CD14-positive monocyte (primary cell): ENCODE measurements at regions not wholly inside any gene's neighbourhood (a gene's known extent, or its start where the extent isn't known, plus 50 kb on each side); places are given as distances from the start of the nearest gene placed in this dataset.

ENCODE experiments used
- DNase-seq, 3 donors: peaks; one replicate each; pipeline ENCODE4 v3.0.0-alpha.2; 2011 to 2022
- H2AFZ ChIP-seq: 2 replicates; pipeline ENCODE4 v1.6.0; 2012; ENCODE audit warnings: mild to moderate bottlenecking, low read depth, low read length, inconsistent platforms; ENCODE audit not compliant: insufficient read depth, poor library complexity, severe bottlenecking
- H3K27ac ChIP-seq, 2 donors: 1 replicate in 1 of 2; 2 replicates in 1 of 2; pipeline ENCODE4 v1.5.1; 2012 to 2013; ENCODE audit warnings: low read length in 2 of 2, control low read depth in 1 of 2, inconsistent platforms in 1 of 2, low read depth in 1 of 2, mild to moderate bottlenecking in 1 of 2
- H3K27me3 ChIP-seq, 2 donors: one replicate each; pipeline versions ENCODE4 v1.6.0 to v1.6.1; 2011 to 2013; ENCODE audit warnings: low read length in 2 of 2; ENCODE audit not compliant: control insufficient read depth in 2 of 2, insufficient read depth in 2 of 2
- H3K36me3 ChIP-seq, 2 donors: replicated peaks in 1 of 2; 1 replicate in 1 of 2; 2 replicates in 1 of 2; pipeline versions ENCODE4 v1.5.1 to v1.6.1; 2012 to 2013; ENCODE audit warnings: low read length in 2 of 2, control low read depth in 1 of 2, inconsistent platforms in 1 of 2, mild to moderate bottlenecking in 1 of 2; ENCODE audit not compliant: insufficient read depth in 2 of 2, control insufficient read depth in 1 of 2
- H3K4me1 ChIP-seq, 2 donors: 1 replicate in 1 of 2; 2 replicates in 1 of 2; pipeline versions ENCODE4 v1.5.1 to v1.6.1; 2012 to 2013; ENCODE audit warnings: low read length in 2 of 2, control low read depth in 1 of 2, inconsistent platforms in 1 of 2, mild to moderate bottlenecking in 1 of 2, moderate library complexity in 1 of 2; ENCODE audit not compliant: insufficient read depth in 2 of 2, control insufficient read depth in 1 of 2
- H3K4me2 ChIP-seq: replicated peaks from 2 replicates; pipeline ENCODE3; 2012; ENCODE audit warnings: low read length, moderate library complexity, mild to moderate bottlenecking; ENCODE audit not compliant: poor library complexity, severe bottlenecking; ENCODE audit errors: extremely low read depth
- H3K4me3 ChIP-seq, 3 experiments: fragments of 200-600 bp in 1 of 3; sonication (generic) in 1 of 3; replicated peaks in 1 of 3; 1 replicate in 2 of 3; 2 replicates in 1 of 3; pipeline ENCODE4 v1.5.1; 2011 to 2013; ENCODE audit warnings: low read length in 3 of 3, mild to moderate bottlenecking in 3 of 3, control low read depth in 2 of 3, low read depth in 2 of 3, inconsistent platforms in 1 of 3, moderate library complexity in 1 of 3
- H3K79me2 ChIP-seq: 2 replicates; pipeline ENCODE4 v1.6.0; 2012; ENCODE audit warnings: mild to moderate bottlenecking, control low read depth, inconsistent platforms, low read length, moderate library complexity; ENCODE audit not compliant: insufficient read depth
- H3K9ac ChIP-seq: 2 replicates; pipeline ENCODE4 v1.6.0; 2017; ENCODE audit warnings: low read length, mild to moderate bottlenecking; ENCODE audit not compliant: insufficient read depth, poor library complexity, severe bottlenecking
- H3K9me3 ChIP-seq, 2 donors: replicated peaks in 1 of 2; 1 replicate in 1 of 2; 2 replicates in 1 of 2; pipeline versions ENCODE4 v1.5.1 to v1.6.1; 2012 to 2013; ENCODE audit warnings: low read length in 2 of 2, control low read depth in 1 of 2; ENCODE audit not compliant: control insufficient read depth in 1 of 2, insufficient read depth in 1 of 2
- H4K20me1 ChIP-seq: 2 replicates; pipeline ENCODE4 v1.6.0; 2012; ENCODE audit warnings: mild to moderate bottlenecking, low read length, control low read depth, moderate library complexity; ENCODE audit not compliant: insufficient read depth
- H3K27ac Mint-ChIP-seq, 7 donors: one replicate each; pipeline ENCODE4 v1.8.0; 2020; ENCODE audit warnings: mild to moderate bottlenecking in 7 of 7, mixed read lengths in 7 of 7, moderate library complexity in 6 of 7, inconsistent platforms in 2 of 7
- H3K27me3 Mint-ChIP-seq, 3 donors: one replicate each; pipeline ENCODE4 v1.8.0; 2021 to 2022; ENCODE audit warnings: low read depth in 3 of 3, mild to moderate bottlenecking in 3 of 3, mixed read lengths in 3 of 3, moderate library complexity in 3 of 3, inconsistent platforms in 1 of 3
- H3K36me3 Mint-ChIP-seq, 2 donors: one replicate each; pipeline ENCODE4 v1.8.0; 2020; ENCODE audit warnings: mixed read lengths in 2 of 2, inconsistent platforms in 1 of 2, mild to moderate bottlenecking in 1 of 2
- H3K4me1 Mint-ChIP-seq: one replicate; pipeline ENCODE4 v1.8.0; 2020; ENCODE audit warnings: mild to moderate bottlenecking, mixed read lengths
- H3K4me3 Mint-ChIP-seq, 2 donors: one replicate each; pipeline ENCODE4 v1.8.0; 2020; ENCODE audit warnings: mild to moderate bottlenecking in 2 of 2, mixed read lengths in 2 of 2, moderate library complexity in 1 of 2
- H3K9me3 Mint-ChIP-seq, 7 donors: one replicate each; pipeline ENCODE4 v1.8.0; 2020 to 2022; ENCODE audit warnings: mixed read lengths in 7 of 7, mild to moderate bottlenecking in 6 of 7, moderate library complexity in 6 of 7, inconsistent platforms in 2 of 7
- WGBS: methylation state at CpG from one replicate; pipeline ENCODE4 v1.1.5; 2013; ENCODE audit warnings: missing lambda C conversion rate; ENCODE audit not compliant: insufficient coverage; 5-methylcytosine and 5-hydroxymethylcytosine counted together
- intact Hi-C, 2 donors: fragments of 100-400 bp; cut with micrococcal nuclease; formaldehyde crosslinking; loops; one replicate each; pipeline versions ENCODE4 v1.15.0 to v1.15.1; 2023
- TF ChIP-seq, protein P1 (sequence below): fragments of 200-600 bp; IDR thresholded peaks from one replicate; pipeline ENCODE4 v1.8.0; 2022; ENCODE audit warnings: antibody characterized with exemption, mild to moderate bottlenecking

- H3K79me2 ChIP-seq: no peaks in the 10 kb centered on the region
Measured at GRCh38 chr11:130528298-130529261, 80.1 kb downstream of the ADAMTS15 start.

GRCh38 chr11:130529366-130529765, 80.9 kb downstream of the ADAMTS15 start:
- intact Hi-C loops: no loop called here
- Histone ChIP-seq H3K27ac (no peak overlapping the region), H3K27me3 (no peaks in the 10 kb centered on the region), H3K4me1 (no peaks in the 10 kb centered on the region), H3K4me2 (no peak overlapping the region), H4K20me1 (no peaks in the 10 kb centered on the region), H3K9me3 (no peaks in the 10 kb centered on the region), H3K79me2 (no peaks in the 10 kb centered on the region), H3K4me3 (no peak overlapping the region), H3K9ac (no peak overlapping the region), H3K36me3 (no peaks in the 10 kb centered on the region), H2AFZ (no peak overlapping the region)
- no peak overlapping the region for H3K27ac Mint-ChIP-seq
- TF ChIP-seq, protein P1, sequence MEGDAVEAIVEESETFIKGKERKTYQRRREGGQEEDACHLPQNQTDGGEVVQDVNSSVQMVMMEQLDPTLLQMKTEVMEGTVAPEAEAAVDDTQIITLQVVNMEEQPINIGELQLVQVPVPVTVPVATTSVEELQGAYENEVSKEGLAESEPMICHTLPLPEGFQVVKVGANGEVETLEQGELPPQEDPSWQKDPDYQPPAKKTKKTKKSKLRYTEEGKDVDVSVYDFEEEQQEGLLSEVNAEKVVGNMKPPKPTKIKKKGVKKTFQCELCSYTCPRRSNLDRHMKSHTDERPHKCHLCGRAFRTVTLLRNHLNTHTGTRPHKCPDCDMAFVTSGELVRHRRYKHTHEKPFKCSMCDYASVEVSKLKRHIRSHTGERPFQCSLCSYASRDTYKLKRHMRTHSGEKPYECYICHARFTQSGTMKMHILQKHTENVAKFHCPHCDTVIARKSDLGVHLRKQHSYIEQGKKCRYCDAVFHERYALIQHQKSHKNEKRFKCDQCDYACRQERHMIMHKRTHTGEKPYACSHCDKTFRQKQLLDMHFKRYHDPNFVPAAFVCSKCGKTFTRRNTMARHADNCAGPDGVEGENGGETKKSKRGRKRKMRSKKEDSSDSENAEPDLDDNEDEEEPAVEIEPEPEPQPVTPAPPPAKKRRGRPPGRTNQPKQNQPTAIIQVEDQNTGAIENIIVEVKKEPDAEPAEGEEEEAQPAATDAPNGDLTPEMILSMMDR: no peak
- H3K4me1 Mint-ChIP-seq: no peaks in the 10 kb centered on the region
- 93% methylated on average over 3 of the region's 5 CpGs for WGBS
- H3K4me3 Mint-ChIP-seq: no peak overlapping the region
- peaks cover 0 to 5% (median 1%) of the 10 kb centered on the region in 3 donors for H3K27me3 Mint-ChIP-seq
- no peaks in the 10 kb centered on the region for H3K9me3 Mint-ChIP-seq
- DNase-seq: no peak
- H3K36me3 Mint-ChIP-seq: no peaks in the 10 kb centered on the region

More at GRCh38 chr11:130528298-130529261, 80.1 kb downstream of the ADAMTS15 start:
- H3K4me3 ChIP-seq: no peak overlapping the region
- H3K27ac ChIP-seq: no peak overlapping the region
- H3K9me3 ChIP-seq: no peaks in the 10 kb centered on the region
- no peak overlapping the region for H2AFZ ChIP-seq
- no peaks in the 10 kb centered on the region for H3K36me3 Mint-ChIP-seq
- no peak overlapping the region for H3K4me3 Mint-ChIP-seq
- H3K9ac ChIP-seq: no peak overlapping the region
- H3K27me3 Mint-ChIP-seq: peaks cover 0 to 4% (median 2%) of the 10 kb centered on the region in 3 donors
- no peak for DNase-seq
- H3K27ac Mint-ChIP-seq: no peak overlapping the region
- no peaks in the 10 kb centered on the region for H3K4me1 Mint-ChIP-seq
- TF ChIP-seq, protein P1: no peak
- no peaks in the 10 kb centered on the region for H3K36me3 ChIP-seq
- WGBS: 74% methylated on average over 5 of the region's 16 CpGs
- no peaks in the 10 kb centered on the region for H3K27me3 ChIP-seq
- H4K20me1 ChIP-seq: no peaks in the 10 kb centered on the region
- H3K4me1 ChIP-seq: no peaks in the 10 kb centered on the region
- intact Hi-C loops: no loop called here
- no peaks in the 10 kb centered on the region for H3K9me3 Mint-ChIP-seq
- H3K4me2 ChIP-seq: no peak overlapping the region
